Activated CD4-positive, alpha-beta T cell treated with anti-CD3 and anti-CD28 coated beads, Interleukin-10, Interleukin-2, amounts not matched to agents 100 ng/mL and 50 ng/mL, durations not matched to agents 16 hours and 8 hours (primary cell): ENCODE measurements at regions not wholly inside any gene's neighbourhood (a gene's known extent, or its start where the extent isn't known, plus 50 kb on each side); places are given as distances from the start of the nearest gene placed in this dataset.
A peak's percentile ranks its signal among the peaks of the same experiment; 100 is the strongest.

ENCODE experiments used
- DNase-seq: peaks from one replicate; pipeline ENCODE4 v3.0.0-alpha.2; 2020

DNA sequence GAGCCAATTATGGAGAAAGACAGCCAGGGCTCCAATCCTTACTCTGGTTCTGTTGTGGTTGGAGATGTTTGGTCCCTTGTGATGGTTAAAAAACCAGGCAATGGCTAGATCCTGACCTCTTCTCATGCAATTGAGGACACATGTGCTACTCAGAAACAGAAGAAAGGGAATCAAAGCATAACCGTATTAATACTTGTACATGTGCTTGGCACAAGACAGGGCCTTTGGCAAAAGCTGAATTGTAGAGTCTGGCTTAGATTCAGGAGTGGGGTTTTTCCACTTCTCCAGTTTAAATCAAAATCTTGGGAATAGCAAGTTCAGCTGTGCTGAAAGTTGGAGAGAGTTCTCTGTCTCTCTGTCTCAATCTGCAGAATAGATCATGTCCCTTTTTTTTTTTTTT, 80.1 kb upstream of the E2F8 start:
- DNase-seq, result no peak

- no peak for DNase-seq
These were observed 75.7 kb upstream of the E2F8 start for GRCh38 chr11:19316434-19316833.

DNA sequence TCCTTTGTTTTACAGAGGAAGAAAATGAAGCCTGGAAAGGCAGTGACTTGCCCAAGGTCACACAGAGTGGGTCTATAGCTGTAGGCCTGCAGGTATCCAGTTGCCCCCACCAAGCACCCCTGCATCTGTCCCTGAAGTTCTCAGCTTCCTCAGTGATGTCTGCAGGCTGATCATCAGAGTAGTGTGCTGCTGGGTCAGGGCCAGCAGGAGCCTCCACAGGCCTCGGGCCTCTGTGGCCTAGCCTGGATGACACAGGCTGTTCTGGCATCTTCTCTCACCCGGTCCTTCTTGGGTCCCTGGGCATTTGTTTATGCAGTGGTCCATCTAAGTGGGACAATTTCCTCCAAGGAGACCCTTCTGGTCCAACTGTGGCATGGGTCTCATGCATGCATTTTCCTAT, 74.8 kb upstream of the E2F8 start:
- no peak for DNase-seq

DNA sequence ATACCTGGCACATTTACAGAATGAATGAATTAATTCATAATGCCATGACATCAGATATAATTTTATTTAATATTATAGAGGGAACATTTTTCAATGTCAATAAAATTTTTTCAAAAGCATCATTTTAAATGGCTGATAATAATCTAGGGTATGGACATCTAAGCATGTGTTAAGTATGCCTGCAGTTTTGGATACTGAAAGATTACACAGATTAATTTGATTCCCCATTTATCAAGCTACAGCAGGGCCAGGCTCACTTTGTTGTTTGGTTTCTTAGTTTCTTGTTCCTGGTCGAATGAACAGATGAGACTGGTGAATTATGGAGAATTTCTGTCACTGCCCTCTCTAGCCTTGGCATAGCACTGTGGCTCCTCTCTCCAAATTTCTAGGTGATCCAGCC, 72.4 kb upstream of the E2F8 start:
- DNase-seq, result no peak

GRCh38 chr11:19311308-19312030, 70.7 kb upstream of the E2F8 start:
- peak; percentile 48 for DNase-seq

GRCh38 chr11:19307498-19307897, 66.8 kb upstream of the E2F8 start:
- DNase-seq, result no peak

DNA sequence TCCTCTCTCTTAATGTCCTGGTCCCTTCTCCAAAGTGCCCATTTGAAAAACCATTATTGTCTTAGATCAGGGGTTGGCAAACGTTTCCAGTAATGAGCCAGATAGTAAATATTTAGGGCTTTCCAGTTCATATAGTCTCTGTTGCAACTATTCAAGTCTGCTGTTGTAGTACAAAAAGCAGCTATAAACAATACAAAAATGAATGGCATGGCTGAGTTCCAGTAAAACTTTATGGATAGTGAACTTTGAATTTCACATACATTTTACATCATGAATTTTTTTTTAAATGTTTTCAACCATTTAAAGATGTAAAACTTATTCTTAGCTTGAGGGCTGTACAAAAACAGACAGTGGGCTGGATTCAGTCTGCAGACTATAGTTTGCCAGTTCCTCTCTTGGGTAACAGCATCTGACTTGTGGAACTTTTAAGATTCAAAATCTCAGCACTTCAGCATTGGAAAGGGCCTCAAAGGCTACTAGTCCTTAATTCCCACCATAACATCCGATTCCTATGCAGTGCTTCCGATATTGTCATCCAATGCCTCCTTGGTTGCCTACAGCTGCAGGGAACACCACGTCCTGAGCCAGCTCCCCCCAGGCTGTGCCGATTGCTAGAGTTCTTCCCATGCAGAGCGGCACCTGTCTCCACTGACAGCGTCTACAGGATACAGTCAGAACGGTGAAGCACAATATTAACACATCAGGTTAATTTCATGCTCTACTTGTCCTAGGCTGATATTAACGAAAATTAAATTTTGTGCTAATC, 65.6 kb upstream of the E2F8 start:
- no peak for DNase-seq

- DNase-seq, result no peak
These were observed 60.6 kb upstream of the E2F8 start for GRCh38 chr11:19301361-19301760.

DNA sequence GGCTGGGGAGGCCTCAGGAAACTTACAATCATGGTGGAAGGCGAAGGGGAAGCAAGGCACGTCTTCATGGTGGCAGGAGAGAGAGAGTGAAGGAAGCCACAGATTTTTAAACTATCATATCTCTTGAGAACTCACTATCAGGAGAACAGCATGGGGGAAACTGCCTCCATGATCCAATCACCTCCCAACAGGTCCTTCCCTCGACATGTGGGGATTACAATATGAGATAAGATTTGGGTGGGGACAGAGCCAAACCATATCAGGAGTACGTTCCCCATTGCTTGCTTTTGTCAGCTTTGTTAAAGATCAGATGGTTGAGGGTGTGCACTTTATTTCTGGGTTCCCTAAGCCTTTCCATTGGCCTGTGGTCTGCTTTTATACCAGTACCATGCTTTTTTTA, 53.7 kb upstream of the E2F8 start:
- DNase-seq, result no peak

- DNase-seq, result no peak
These were observed 50.3 kb upstream of the E2F8 start for GRCh38 chr11:19291064-19291463.
